ENCODE measurements at regions not wholly inside any gene's neighbourhood (a gene's known extent, or its start where the extent isn't known, plus 50 kb on each side); places are given as distances from the start of the nearest gene placed in this dataset.

- H3K4me3 ChIP-seq, result no peak overlapping the region
- no peaks in the 10 kb centered on the region for H3K27me3 ChIP-seq (replicated peaks; ENCODE audit: insufficient read depth)
- no peak overlapping the region for H3K27ac ChIP-seq
- DNase-seq (ENCODE audit: low spot score) (no peak), ATAC-seq (ENCODE audit: insufficient number of reproducible peaks, low FRiP score, low read depth) (no peak)
- no peaks in the 10 kb centered on the region for H3K9me3 ChIP-seq
- TF ChIP-seq CTCF (IDR thresholded peaks at IDR 0.05), result no peak
- H3K36me3 ChIP-seq, result no peaks in the 10 kb centered on the region
- peaks cover 0 to 10% of the 10 kb centered on the region in 2 donors for H3K4me1 ChIP-seq (ENCODE audit: control insufficient read depth in 1 of 2, low read depth in 2 of 2)
These were observed 807.1 kb downstream of the RNF144A start for GRCh38 chr2:7724336-7724735.

- no peak for ATAC-seq (ENCODE audit: insufficient number of reproducible peaks, low FRiP score, low read depth)
- H3K4me3 ChIP-seq, result no peak overlapping the region
These were observed 808.1 kb downstream of the RNF144A start for GRCh38 chr2:7725171-7725849.

GRCh38 chr2:7725850-7726242 is 808.6 kb downstream of the RNF144A start:
- DNase-seq (ENCODE audit: low spot score) (no peak), ATAC-seq (ENCODE audit: insufficient number of reproducible peaks, low FRiP score, low read depth) (no peak)
- Histone ChIP-seq H3K4me1 (ENCODE audit: control insufficient read depth in 1 of 2, low read depth in 2 of 2) (peaks cover 0 to 9% of the 10 kb centered on the region in 2 donors), H3K27me3 (replicated peaks; ENCODE audit: insufficient read depth) (no peaks in the 10 kb centered on the region), H3K4me3 (no peak overlapping the region), H3K9me3 (no peaks in the 10 kb centered on the region), H3K27ac (no peak overlapping the region), H3K36me3 (no peaks in the 10 kb centered on the region)
- TF ChIP-seq CTCF (IDR thresholded peaks at IDR 0.05), result no peak

More at GRCh38 chr2:7725171-7725849, 808.1 kb downstream of the RNF144A start:
- Histone ChIP-seq H3K27me3 (replicated peaks; ENCODE audit: insufficient read depth) (no peaks in the 10 kb centered on the region), H3K4me1 (ENCODE audit: control insufficient read depth in 1 of 2, low read depth in 2 of 2) (peaks cover 0 to 10% of the 10 kb centered on the region in 2 donors), H3K27ac (no peak overlapping the region), H3K9me3 (no peaks in the 10 kb centered on the region), H3K36me3 (no peaks in the 10 kb centered on the region)
- no peak for DNase-seq (ENCODE audit: low spot score)
- no peak for TF ChIP-seq CTCF (IDR thresholded peaks at IDR 0.05)

- no peaks in the 10 kb centered on the region for H3K27me3 ChIP-seq (replicated peaks; ENCODE audit: insufficient read depth)
- no peaks in the 10 kb centered on the region for H3K36me3 ChIP-seq
- H3K27ac ChIP-seq, result no peak overlapping the region
- H3K9me3 ChIP-seq, result no peaks in the 10 kb centered on the region
- ATAC-seq (ENCODE audit: insufficient number of reproducible peaks, low FRiP score, low read depth), result no peak
- TF ChIP-seq CTCF (IDR thresholded peaks at IDR 0.05), result no peak
- no peak for DNase-seq (ENCODE audit: low spot score)
- H3K4me1 ChIP-seq (ENCODE audit: control insufficient read depth in 1 of 2, low read depth in 2 of 2), result no peaks in the 10 kb centered on the region
- no peak overlapping the region for H3K4me3 ChIP-seq
These were observed 809.8 kb downstream of the RNF144A start for GRCh38 chr2:7726989-7727388.

GRCh38 chr2:7728388-7728787 is 811.2 kb downstream of the RNF144A start:
- no peak overlapping the region for H3K4me3 ChIP-seq

More at GRCh38 chr2:7728388-7728787, 811.2 kb downstream of the RNF144A start:
- TF ChIP-seq CTCF (IDR thresholded peaks at IDR 0.05), result no peak
- no peaks in the 10 kb centered on the region for H3K36me3 ChIP-seq
- H3K9me3 ChIP-seq, result no peaks in the 10 kb centered on the region
- no peaks in the 10 kb centered on the region for H3K27me3 ChIP-seq (replicated peaks; ENCODE audit: insufficient read depth)
- ATAC-seq (ENCODE audit: insufficient number of reproducible peaks, low FRiP score, low read depth) (no peak), DNase-seq (ENCODE audit: low spot score) (no peak)
- no peaks in the 10 kb centered on the region for H3K4me1 ChIP-seq (ENCODE audit: control insufficient read depth in 1 of 2, low read depth in 2 of 2)
- H3K27ac ChIP-seq, result no peak overlapping the region

Data from thoracic aorta (tissue), 2 donors.